22Rv1 (cell line): ENCODE measurements at regions not wholly inside any gene's neighbourhood (a gene's known extent, or its start where the extent isn't known, plus 50 kb on each side); places are given as distances from the start of the nearest gene placed in this dataset.

ENCODE experiments used
- CTCF ChIP-seq: fragments of 450-650 bp; IDR thresholded peaks from 2 replicates; pipeline ENCODE4 v1.5.1; 2017; ENCODE audit warnings: mild to moderate bottlenecking
- ZFX ChIP-seq: fragments of 450-650 bp; IDR thresholded peaks from 2 replicates; pipeline ENCODE4 v1.6.1; 2017; ENCODE audit warnings: antibody characterized with exemption, borderline replicate concordance

GRCh38 chr1:58859769-58860485, 76.1 kb upstream of the JUN start:
- TF ChIP-seq CTCF, result no peak
- no peak for TF ChIP-seq ZFX
